HepG2 (cell line): ENCODE measurements at regions not wholly inside any gene's neighbourhood (a gene's known extent, or its start where the extent isn't known, plus 50 kb on each side); places are given as distances from the start of the nearest gene placed in this dataset.

ENCODE experiments used
- ATAC-seq: fragments of 200-7000 bp; cut with Tn5 transposase; 3 replicates; pipeline ENCODE4 v1.9.1; 2020; ENCODE audit warnings: mild to moderate bottlenecking, moderate library complexity
- BruUV-seq: library from RNA; stranded (reverse); fragments of 400-500 nt; replicated peaks from 2 replicates; lab custom pipeline; 2021; lab: Mats Ljungman, UMichigan
- CTCF ChIA-PET: fragments of 300-600 bp; formaldehyde crosslinking; extraction: SDS; loops from one replicate; lab custom pipeline; 2021; ENCODE audit warnings: low total read pairs, inconsistent platforms, low intra/inter-chr PET ratio; lab: Yijun Ruan, JAX
- POLR2A ChIA-PET: fragments of 350-600 bp; sonication (Branson Sonifier 250); formaldehyde crosslinking; loops from one replicate; lab custom pipeline; 2020; ENCODE audit warnings: antibody characterized with exemption, inconsistent platforms; lab: Yijun Ruan, JAX
- DNase-seq: peaks from one replicate; pipeline ENCODE4 v3.0.0-alpha.2; 2015; ENCODE audit warnings: low spot score
- FAIRE-seq: peaks from 3 replicates; lab custom pipeline; 2011; peaks lifted over from hg19 to GRCh38; lab: Jason Lieb, UNC
- H2AFZ ChIP-seq: one replicate; pipeline ENCODE4 v1.6.1; 2011; ENCODE audit warnings: low read length, inconsistent platforms
- H3K27ac ChIP-seq: fragments of 300-600 bp; 3 replicates; pipeline ENCODE4 v1.8.0; 2011; ENCODE audit warnings: mixed run types, mild to moderate bottlenecking, mixed read lengths, low read length, inconsistent platforms; ENCODE audit not compliant: insufficient read depth; ENCODE audit errors: extremely low read length
- H3K27me3 ChIP-seq, 2 experiments: fragments of 200-600 bp in 1 of 2; 2 replicates in 1 of 2; 3 replicates in 1 of 2; pipeline versions ENCODE4 v1.6.0 to v1.8.0; 2011; ENCODE audit warnings: low read length in 2 of 2, mild to moderate bottlenecking in 2 of 2, moderate library complexity in 2 of 2, inconsistent platforms in 1 of 2; ENCODE audit not compliant: insufficient read depth in 2 of 2, control insufficient read depth in 1 of 2
- H3K36me3 ChIP-seq, 2 experiments: fragments of 200-600 bp in 1 of 2; replicated peaks in 1 of 2; 2 replicates in 1 of 2; 3 replicates in 1 of 2; pipeline versions ENCODE4 v1.5.1 to v1.8.0; 2011; ENCODE audit warnings: low read length in 2 of 2, inconsistent platforms in 1 of 2; ENCODE audit not compliant: insufficient read depth in 2 of 2, control insufficient read depth in 1 of 2
- H3K4me1 ChIP-seq: 2 replicates; pipeline ENCODE4 v1.5.1; 2012; ENCODE audit warnings: low read length, inconsistent platforms; ENCODE audit not compliant: insufficient read depth
- H3K4me2 ChIP-seq: 2 replicates; pipeline ENCODE4 v1.6.0; 2011; ENCODE audit warnings: low read depth, low read length, inconsistent platforms
- H3K4me3 ChIP-seq, 3 experiments: fragments of 200-600 bp in 1 of 3; sonication (generic), shearing (Covaris generic) in 1 of 3; replicated peaks in 1 of 3; 2 replicates each; pipeline ENCODE4 v1.5.1; 2011 to 2016; ENCODE audit warnings: low read length in 3 of 3, inconsistent platforms in 2 of 3, low read depth in 2 of 3, mild to moderate bottlenecking in 2 of 3, control low read depth in 1 of 3, mixed read lengths in 1 of 3; ENCODE audit not compliant: insufficient read depth in 1 of 3
- H3K79me2 ChIP-seq: one replicate; pipeline ENCODE4 v1.6.1; 2011; ENCODE audit warnings: low read length, inconsistent platforms; ENCODE audit not compliant: insufficient read depth
- H3K9ac ChIP-seq: 2 replicates; pipeline ENCODE4 v1.6.0; 2011; ENCODE audit warnings: mild to moderate bottlenecking, low read depth, low read length, inconsistent platforms; ENCODE audit not compliant: insufficient read depth
- H3K9me3 ChIP-seq: 2 replicates; pipeline ENCODE4 v1.5.1; 2012; ENCODE audit warnings: mild to moderate bottlenecking, low read length
- H4K20me1 ChIP-seq: 2 replicates; pipeline ENCODE4 v1.6.0; 2011; ENCODE audit warnings: inconsistent platforms, mild to moderate bottlenecking, low read length, moderate library complexity; ENCODE audit not compliant: insufficient read depth
- ATF7-NPFF ChIP-seq: sonication (generic); formaldehyde crosslinking; IDR thresholded peaks from 2 replicates; pipeline ENCODE4 v1.8.1; 2023; ENCODE audit warnings: mild to moderate bottlenecking, low read depth, missing genetic modification reagents, moderate library complexity
- EZH2 ChIP-seq: conservative IDR thresholded peaks from 2 replicates; pipeline ENCODE4 v1.6.1; 2012; ENCODE audit warnings: mild to moderate bottlenecking, low read depth, low read length, moderate library complexity
- NAIF1 ChIP-seq: sonication (generic); formaldehyde crosslinking; IDR thresholded peaks from 2 replicates; pipeline ENCODE4 v1.5.0; 2020; ENCODE audit warnings: mild to moderate bottlenecking, missing genetic modification reagents, borderline replicate concordance
- PRPF4 ChIP-seq: fragments of 200-400 bp; formaldehyde crosslinking; IDR thresholded peaks from 2 replicates; pipeline ENCODE4 v1.6.1; 2016; ENCODE audit warnings: low read length, low read depth; ENCODE audit not compliant: poor library complexity, severe bottlenecking
- RAD51 ChIP-seq: fragments of 450-650 bp; IDR thresholded peaks from 2 replicates; pipeline ENCODE4 v1.6.1; 2016; ENCODE audit warnings: borderline replicate concordance
- ZC3H13 ChIP-seq: sonication (generic); formaldehyde crosslinking; IDR thresholded peaks from 2 replicates; pipeline ENCODE4 v1.8.1; 2023; ENCODE audit warnings: mild to moderate bottlenecking, missing genetic modification reagents, moderate library complexity
- ZFP82 ChIP-seq: sonication (generic); formaldehyde crosslinking; IDR thresholded peaks from 2 replicates; pipeline ENCODE4 v1.5.1; 2020; ENCODE audit warnings: mild to moderate bottlenecking, missing genetic modification reagents, borderline replicate concordance
- ZNF251 ChIP-seq: sonication (generic); formaldehyde crosslinking; IDR thresholded peaks from 2 replicates; pipeline ENCODE4 v1.9.0; 2021; ENCODE audit warnings: mild to moderate bottlenecking, missing genetic modification reagents
- ZNF720 ChIP-seq: sonication (generic); formaldehyde crosslinking; IDR thresholded peaks from 2 replicates; pipeline ENCODE4 v1.4.0; 2020; ENCODE audit warnings: missing genetic modification reagents
- ZNF788 ChIP-seq: sonication (generic); formaldehyde crosslinking; IDR thresholded peaks from 2 replicates; pipeline ENCODE4 v1.5.0; 2020; ENCODE audit warnings: mild to moderate bottlenecking, missing genetic modification reagents, borderline replicate concordance
- WGBS: methylation state at CpG from one replicate; pipeline ENCODE4 v1.1.6; 2017; ENCODE audit warnings: low lambda C conversion rate; 5-methylcytosine and 5-hydroxymethylcytosine counted together
- in situ Hi-C: cut with HindIII; loops from 2 replicates; pipeline ENCODE4 v1.10.0; 2017; ENCODE audit warnings: low pct_unique_long_range_greater_than_20kb; ENCODE audit not compliant: extremely low pct_ligation_motif_present
- intact Hi-C: fragments of 100-400 bp; cut with micrococcal nuclease; formaldehyde crosslinking; loops from one replicate; pipeline ENCODE4 v1.10.0; 2022; ENCODE audit not compliant: unreplicated experiment
- TF ChIP-seq, protein P1 (sequence below): sonication (generic); formaldehyde crosslinking; IDR thresholded peaks from one replicate; pipeline ENCODE4 v1.5.1; 2020; ENCODE audit warnings: mild to moderate bottlenecking, missing genetic modification reagents; ENCODE audit errors: not compliant biosample characterization
- TF ChIP-seq, protein P2 (sequence below): fragments of 450-650 bp; IDR thresholded peaks from 2 replicates; pipeline ENCODE4 v1.6.1; 2017; ENCODE audit warnings: mild to moderate bottlenecking

DNA sequence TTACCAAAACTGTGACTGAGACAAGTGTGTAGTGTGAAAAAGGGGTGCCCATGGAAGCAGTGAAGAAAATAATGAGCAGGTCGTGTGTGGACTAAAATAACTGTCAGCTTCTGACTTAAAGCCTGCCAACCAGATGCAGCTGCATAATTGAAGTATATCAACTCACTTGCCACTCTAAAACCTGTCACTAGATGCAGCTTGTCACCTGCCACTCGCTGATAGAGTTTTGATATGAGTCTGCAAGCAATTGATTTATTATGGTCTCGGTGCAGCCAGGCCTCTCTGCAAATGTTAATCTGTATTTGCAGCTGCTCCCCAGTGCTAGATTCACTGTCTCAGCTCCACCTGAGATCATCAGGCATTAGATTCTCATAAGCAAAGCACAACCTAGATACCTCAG, 1090.0 kb upstream of the EYS start:
- ChIA-PET CTCF (no interaction called here), POLR2A (no interaction called here)
- in situ Hi-C loops (no loop called here), intact Hi-C loops (no loop called here)
- no peaks in the 10 kb centered on the region for H3K4me1 ChIP-seq
- no peak for ATAC-seq
- no peak for TF ChIP-seq ZC3H13
- TF ChIP-seq ZNF788 (CRISPR knock-in tag): no peak
- TF ChIP-seq ATF7-NPFF (CRISPR knock-in tag): no peak
- TF ChIP-seq ZFP82 (CRISPR knock-in tag): no peak
- no peak for TF ChIP-seq EZH2
- no peak for TF ChIP-seq PRPF4
- TF ChIP-seq NAIF1 (CRISPR knock-in tag): no peak
- TF ChIP-seq, protein P1, sequence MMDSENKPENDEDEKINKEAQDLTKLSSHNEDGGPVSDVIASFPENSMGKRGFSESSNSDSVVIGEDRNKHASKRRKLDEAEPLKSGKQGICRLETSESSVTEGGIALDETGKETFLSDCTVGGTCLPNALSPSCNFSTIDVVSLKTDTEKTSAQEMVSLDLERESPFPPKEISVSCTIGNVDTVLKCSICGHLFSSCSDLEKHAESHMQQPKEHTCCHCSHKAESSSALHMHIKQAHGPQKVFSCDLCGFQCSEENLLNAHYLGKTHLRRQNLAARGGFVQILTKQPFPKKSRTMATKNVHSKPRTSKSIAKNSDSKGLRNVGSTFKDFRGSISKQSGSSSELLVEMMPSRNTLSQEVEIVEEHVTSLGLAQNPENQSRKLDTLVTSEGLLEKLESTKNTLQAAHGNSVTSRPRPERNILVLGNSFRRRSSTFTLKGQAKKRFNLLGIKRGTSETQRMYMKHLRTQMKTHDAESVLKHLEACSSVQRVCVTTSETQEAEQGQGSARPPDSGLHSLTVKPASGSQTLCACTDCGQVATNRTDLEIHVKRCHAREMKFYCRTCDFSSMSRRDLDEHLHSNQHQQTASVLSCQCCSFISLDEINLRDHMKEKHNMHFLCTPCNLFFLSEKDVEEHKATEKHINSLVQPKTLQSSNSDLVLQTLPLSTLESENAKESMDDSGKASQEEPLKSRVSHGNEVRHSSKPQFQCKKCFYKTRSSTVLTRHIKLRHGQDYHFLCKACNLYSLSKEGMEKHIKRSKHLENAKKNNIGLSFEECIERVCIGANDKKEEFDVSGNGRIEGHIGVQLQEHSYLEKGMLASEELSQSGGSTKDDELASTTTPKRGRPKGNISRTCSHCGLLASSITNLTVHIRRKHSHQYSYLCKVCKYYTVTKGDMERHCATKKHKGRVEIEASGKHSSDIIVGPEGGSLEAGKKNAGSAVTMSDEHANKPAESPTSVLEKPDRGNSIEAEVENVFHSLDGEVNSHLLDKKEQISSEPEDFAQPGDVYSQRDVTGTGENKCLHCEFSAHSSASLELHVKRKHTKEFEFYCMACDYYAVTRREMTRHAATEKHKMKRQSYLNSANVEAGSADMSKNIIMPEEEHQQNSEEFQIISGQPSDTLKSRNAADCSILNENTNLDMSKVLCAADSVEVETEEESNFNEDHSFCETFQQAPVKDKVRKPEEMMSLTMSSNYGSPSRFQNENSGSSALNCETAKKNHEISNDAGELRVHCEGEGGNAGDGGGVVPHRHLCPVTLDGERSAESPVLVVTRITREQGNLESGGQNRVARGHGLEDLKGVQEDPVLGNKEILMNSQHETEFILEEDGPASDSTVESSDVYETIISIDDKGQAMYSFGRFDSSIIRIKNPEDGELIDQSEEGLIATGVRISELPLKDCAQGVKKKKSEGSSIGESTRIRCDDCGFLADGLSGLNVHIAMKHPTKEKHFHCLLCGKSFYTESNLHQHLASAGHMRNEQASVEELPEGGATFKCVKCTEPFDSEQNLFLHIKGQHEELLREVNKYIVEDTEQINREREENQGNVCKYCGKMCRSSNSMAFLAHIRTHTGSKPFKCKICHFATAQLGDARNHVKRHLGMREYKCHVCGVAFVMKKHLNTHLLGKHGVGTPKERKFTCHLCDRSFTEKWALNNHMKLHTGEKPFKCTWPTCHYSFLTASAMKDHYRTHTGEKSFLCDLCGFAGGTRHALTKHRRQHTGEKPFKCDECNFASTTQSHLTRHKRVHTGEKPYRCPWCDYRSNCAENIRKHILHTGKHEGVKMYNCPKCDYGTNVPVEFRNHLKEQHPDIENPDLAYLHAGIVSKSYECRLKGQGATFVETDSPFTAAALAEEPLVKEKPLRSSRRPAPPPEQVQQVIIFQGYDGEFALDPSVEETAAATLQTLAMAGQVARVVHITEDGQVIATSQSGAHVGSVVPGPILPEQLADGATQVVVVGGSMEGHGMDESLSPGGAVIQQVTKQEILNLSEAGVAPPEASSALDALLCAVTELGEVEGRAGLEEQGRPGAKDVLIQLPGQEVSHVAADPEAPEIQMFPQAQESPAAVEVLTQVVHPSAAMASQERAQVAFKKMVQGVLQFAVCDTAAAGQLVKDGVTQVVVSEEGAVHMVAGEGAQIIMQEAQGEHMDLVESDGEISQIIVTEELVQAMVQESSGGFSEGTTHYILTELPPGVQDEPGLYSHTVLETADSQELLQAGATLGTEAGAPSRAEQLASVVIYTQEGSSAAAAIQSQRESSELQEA: no peak
- no peak for TF ChIP-seq ZNF251
- TF ChIP-seq, protein P2, sequence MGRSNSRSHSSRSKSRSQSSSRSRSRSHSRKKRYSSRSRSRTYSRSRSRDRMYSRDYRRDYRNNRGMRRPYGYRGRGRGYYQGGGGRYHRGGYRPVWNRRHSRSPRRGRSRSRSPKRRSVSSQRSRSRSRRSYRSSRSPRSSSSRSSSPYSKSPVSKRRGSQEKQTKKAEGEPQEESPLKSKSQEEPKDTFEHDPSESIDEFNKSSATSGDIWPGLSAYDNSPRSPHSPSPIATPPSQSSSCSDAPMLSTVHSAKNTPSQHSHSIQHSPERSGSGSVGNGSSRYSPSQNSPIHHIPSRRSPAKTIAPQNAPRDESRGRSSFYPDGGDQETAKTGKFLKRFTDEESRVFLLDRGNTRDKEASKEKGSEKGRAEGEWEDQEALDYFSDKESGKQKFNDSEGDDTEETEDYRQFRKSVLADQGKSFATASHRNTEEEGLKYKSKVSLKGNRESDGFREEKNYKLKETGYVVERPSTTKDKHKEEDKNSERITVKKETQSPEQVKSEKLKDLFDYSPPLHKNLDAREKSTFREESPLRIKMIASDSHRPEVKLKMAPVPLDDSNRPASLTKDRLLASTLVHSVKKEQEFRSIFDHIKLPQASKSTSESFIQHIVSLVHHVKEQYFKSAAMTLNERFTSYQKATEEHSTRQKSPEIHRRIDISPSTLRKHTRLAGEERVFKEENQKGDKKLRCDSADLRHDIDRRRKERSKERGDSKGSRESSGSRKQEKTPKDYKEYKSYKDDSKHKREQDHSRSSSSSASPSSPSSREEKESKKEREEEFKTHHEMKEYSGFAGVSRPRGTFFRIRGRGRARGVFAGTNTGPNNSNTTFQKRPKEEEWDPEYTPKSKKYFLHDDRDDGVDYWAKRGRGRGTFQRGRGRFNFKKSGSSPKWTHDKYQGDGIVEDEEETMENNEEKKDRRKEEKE: no peak
- TF ChIP-seq RAD51: no peak
- no peak for TF ChIP-seq ZNF720 (CRISPR knock-in tag)
- BruUV-seq: no TSS peak
- no peaks in the 10 kb centered on the region for H3K79me2 ChIP-seq
- no peaks in the 10 kb centered on the region for H3K27me3 ChIP-seq
- H3K27ac ChIP-seq: no peak overlapping the region
- H3K36me3 ChIP-seq: no peaks in the 10 kb centered on the region
- no peak overlapping the region for H3K4me2 ChIP-seq
- no peak for FAIRE-seq
- H4K20me1 ChIP-seq: no peaks in the 10 kb centered on the region
- no peak overlapping the region for H2AFZ ChIP-seq
- DNase-seq: no peak
- no peaks in the 10 kb centered on the region for H3K9me3 ChIP-seq
- WGBS: 4% methylated on average over 3 of the region's 3 CpGs
- no peak overlapping the region for H3K4me3 ChIP-seq
- H3K9ac ChIP-seq: no peak overlapping the region
